SU-DHL-6 (cell line): ENCODE measurements at regions not wholly inside any gene's neighbourhood (a gene's known extent, or its start where the extent isn't known, plus 50 kb on each side); places are given as distances from the start of the nearest gene placed in this dataset.
"Not testable (repeated sequence)": the region's sequence is repeated elsewhere in the genome, so short reads cannot be mapped to it uniquely, and the experiment has no call there.

ENCODE experiments used
- H2AFZ ChIP-seq: fragments of 200-600 bp; sonication (generic); 2 replicates; pipeline ENCODE4 v1.6.1; 2014; ENCODE audit warnings: low read depth, mild to moderate bottlenecking, moderate library complexity, mixed read lengths, antibody characterized with exemption, low read length; ENCODE audit not compliant: severe bottlenecking
- H3F3A ChIP-seq: fragments of 200-600 bp; shearing (Covaris generic); 2 replicates; pipeline ENCODE4 v1.6.0; 2016; ENCODE audit warnings: antibody characterized with exemption, mild to moderate bottlenecking; ENCODE audit not compliant: insufficient read depth
- H3K27ac ChIP-seq: fragments of 200-600 bp; sonication (generic); 2 replicates; pipeline ENCODE4 v1.5.1; 2016; ENCODE audit warnings: low read depth, mild to moderate bottlenecking, low read length, moderate library complexity, mixed read lengths
- H3K27me3 ChIP-seq: fragments of 200-600 bp; sonication (generic), shearing (Covaris generic); 2 replicates; pipeline ENCODE4 v1.6.0; 2014; ENCODE audit warnings: mild to moderate bottlenecking, low read length
- H3K36me3 ChIP-seq: fragments of 200-600 bp; sonication (generic); 2 replicates; pipeline ENCODE4 v1.6.1; 2014; ENCODE audit warnings: mild to moderate bottlenecking, low read length, mixed read lengths
- H3K4me2 ChIP-seq: fragments of 300-600, 200-600 bp; shearing (Covaris generic), sonication (generic); 2 replicates; pipeline ENCODE4 v1.6.0; 2014; ENCODE audit warnings: low read length, low read depth, mild to moderate bottlenecking; ENCODE audit not compliant: poor library complexity, severe bottlenecking
- H3K4me3 ChIP-seq: fragments of 200-600 bp; sonication (generic); 2 replicates; pipeline ENCODE4 v1.5.1; 2014; ENCODE audit warnings: antibody characterized with exemption, low read length, mild to moderate bottlenecking, mixed read lengths; ENCODE audit not compliant: insufficient read depth, poor library complexity, severe bottlenecking
- H3K79me2 ChIP-seq: fragments of 200-600 bp; sonication (generic); 2 replicates; pipeline ENCODE4 v1.6.1; 2014; ENCODE audit warnings: mild to moderate bottlenecking, low read length, moderate library complexity; ENCODE audit not compliant: insufficient read depth
- H3K9ac ChIP-seq: fragments of 200-600 bp; sonication (generic); 2 replicates; pipeline ENCODE4 v1.7.0; 2014; ENCODE audit warnings: mild to moderate bottlenecking, low read length
- H3K9me2 ChIP-seq: fragments of 200-600 bp; sonication (generic); replicated peaks from 2 replicates; pipeline ENCODE4 v1.6.1; 2014; ENCODE audit warnings: low read length; ENCODE audit not compliant: insufficient read depth
- H3K9me3 ChIP-seq: fragments of 200-600 bp; sonication (generic); 2 replicates; pipeline ENCODE4 v1.6.1; 2014; ENCODE audit warnings: low read length, mixed read lengths; ENCODE audit not compliant: insufficient read depth
- H4K20me1 ChIP-seq: fragments of 200-600 bp; sonication (generic); 2 replicates; pipeline ENCODE4 v1.6.1; 2014; ENCODE audit warnings: low read depth, mild to moderate bottlenecking, antibody characterized with exemption, low read length, moderate library complexity, mixed read lengths
- CTCF ChIP-seq: fragments of 200-600 bp; sonication (generic); IDR thresholded peaks from one replicate; pipeline ENCODE4 v1.5.1; 2017; ENCODE audit warnings: antibody characterized with exemption, mild to moderate bottlenecking, low read length, moderate library complexity; ENCODE audit not compliant: insufficient read depth, poor library complexity, severe bottlenecking
- EZH2phosphoT487 ChIP-seq: fragments of 200-600 bp; sonication (generic), shearing (Covaris generic); conservative IDR thresholded peaks from 2 replicates; pipeline ENCODE4 v1.6.1; 2018; ENCODE audit warnings: mild to moderate bottlenecking, antibody characterized with exemption, low read length, moderate library complexity, mixed read lengths

GRCh38 chr10:45106236-45106856 lies 105.6 kb downstream of the ZNF22 start:
- no peaks in the 10 kb centered on the region for H3K27me3 ChIP-seq
- no peaks in the 10 kb centered on the region for H4K20me1 ChIP-seq
- no peaks in the 10 kb centered on the region for H3F3A ChIP-seq
- H3K27ac ChIP-seq = no peak overlapping the region
- no peak for TF ChIP-seq EZH2phosphoT487
- TF ChIP-seq CTCF = no peak
- H3K4me2 ChIP-seq = no peak overlapping the region
- H3K9me3 ChIP-seq = no peaks in the 10 kb centered on the region
- H3K4me3 ChIP-seq = no peak overlapping the region
- H3K79me2 ChIP-seq = no peaks in the 10 kb centered on the region
- H2AFZ ChIP-seq = no peak overlapping the region
- H3K9ac ChIP-seq = no peak overlapping the region
- no peaks in the 10 kb centered on the region for H3K36me3 ChIP-seq
- H3K9me2 ChIP-seq = no peaks in the 10 kb centered on the region

GRCh38 chr10:45111509-45111908 lies 110.8 kb downstream of the ZNF22 start:
- Histone ChIP-seq H4K20me1 (no peaks in the 10 kb centered on the region), H3K9me3 (no peaks in the 10 kb centered on the region), H3K4me3 (no peak overlapping the region), H3K9me2 (no peaks in the 10 kb centered on the region), H2AFZ (no peak overlapping the region), H3K4me2 (no peak overlapping the region), H3K9ac (no peak overlapping the region), H3K79me2 (no peaks in the 10 kb centered on the region), H3K27ac (no peak overlapping the region), H3K36me3 (no peaks in the 10 kb centered on the region), H3K27me3 (no peaks in the 10 kb centered on the region), H3F3A (no peaks in the 10 kb centered on the region)
- TF ChIP-seq CTCF (no peak), EZH2phosphoT487 (no peak)

GRCh38 chr10:45117940-45118339 lies 117.2 kb downstream of the ZNF22 start:
- not testable (repeated sequence) for H3K4me3 ChIP-seq, H3F3A ChIP-seq, H2AFZ ChIP-seq, H3K27ac ChIP-seq, H3K27me3 ChIP-seq, H3K4me2 ChIP-seq, H3K9ac ChIP-seq, H3K36me3 ChIP-seq, H4K20me1 ChIP-seq, H3K9me3 ChIP-seq, H3K9me2 ChIP-seq, H3K79me2 ChIP-seq

GRCh38 chr10:45118929-45119328 lies 118.2 kb downstream of the ZNF22 start:
- no peaks in the 10 kb centered on the region for H3K9me3 ChIP-seq
- no peaks in the 10 kb centered on the region for H3F3A ChIP-seq
- H2AFZ ChIP-seq = no peak overlapping the region
- no peak overlapping the region for H3K9ac ChIP-seq
- no peak overlapping the region for H3K27ac ChIP-seq
- TF ChIP-seq CTCF (no peak), EZH2phosphoT487 (no peak)
- H3K9me2 ChIP-seq = no peaks in the 10 kb centered on the region
- no peak overlapping the region for H3K4me3 ChIP-seq
- no peaks in the 10 kb centered on the region for H3K27me3 ChIP-seq
- H3K79me2 ChIP-seq = no peaks in the 10 kb centered on the region
- no peaks in the 10 kb centered on the region for H4K20me1 ChIP-seq
- no peak overlapping the region for H3K4me2 ChIP-seq
- H3K36me3 ChIP-seq = no peaks in the 10 kb centered on the region

GRCh38 chr10:45122180-45122860 lies 121.6 kb downstream of the ZNF22 start:
- not testable (repeated sequence) for H3K79me2 ChIP-seq, H2AFZ ChIP-seq, H3K9me2 ChIP-seq, H3K36me3 ChIP-seq, H3K27ac ChIP-seq, H3K4me3 ChIP-seq, H3K9ac ChIP-seq, H3F3A ChIP-seq, H3K27me3 ChIP-seq, H3K9me3 ChIP-seq, H4K20me1 ChIP-seq, H3K4me2 ChIP-seq
